Peyer's patch (tissue), 4 donors: ENCODE measurements at regions not wholly inside any gene's neighbourhood (a gene's known extent, or its start where the extent isn't known, plus 50 kb on each side); places are given as distances from the start of the nearest gene placed in this dataset.

Source experiments
- CTCF ChIP-seq, 6 experiments: fragments of 450-650 bp in 4 of 6; fragments of 200-600 bp in 2 of 6; sonication (generic) in 1 of 6; IDR thresholded peaks; one replicate each; pipeline ENCODE4 v1.5.1; 2017 to 2019; ENCODE audit warnings: antibody characterized with exemption in 6 of 6, mild to moderate bottlenecking in 3 of 6, moderate library complexity in 1 of 6
- POLR2A ChIP-seq, 2 donors: fragments of 450-650 bp; IDR thresholded peaks; one replicate each; pipeline ENCODE4 v1.5.1; 2017; ENCODE audit warnings: antibody characterized with exemption in 2 of 2, mild to moderate bottlenecking in 2 of 2, moderate library complexity in 2 of 2

DNA sequence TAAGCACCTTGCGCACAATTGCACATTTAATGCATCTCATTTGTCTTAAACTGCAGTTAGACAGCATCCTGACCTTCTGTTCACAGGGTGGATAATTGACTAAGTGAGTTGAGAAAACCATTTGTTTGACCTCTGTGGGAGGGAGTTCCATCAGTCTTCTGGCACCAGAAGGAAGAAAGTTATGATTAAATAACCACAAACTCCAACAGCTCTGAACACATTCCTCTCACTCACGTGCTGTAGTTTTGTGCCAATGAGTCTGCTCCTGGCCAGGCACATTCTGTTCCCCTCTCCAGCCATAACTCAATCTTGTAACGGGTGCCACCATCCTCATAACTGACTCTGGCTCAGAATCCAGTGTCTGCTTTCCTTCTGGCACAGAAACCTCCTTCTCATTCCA, 817.2 kb downstream of the SLITRK1 start:
- TF ChIP-seq CTCF (IDR thresholded peaks at IDR 0.05) = no peak
- TF ChIP-seq POLR2A (IDR thresholded peaks at IDR 0.05) = no peak
